WTC11 (cell line): ENCODE measurements at regions not wholly inside any gene's neighbourhood (a gene's known extent, or its start where the extent isn't known, plus 50 kb on each side); places are given as distances from the start of the nearest gene placed in this dataset.

Experiments used
- ATAC-seq: fragments of 200-7000 bp; cut with Tn5 transposase; 2 replicates; pipeline ENCODE4 v1.10.0; 2021; ENCODE audit warnings: mild to moderate bottlenecking, moderate library complexity
- CTCF ChIA-PET: fragments of 300-600 bp; sonication (Branson Sonifier 250); formaldehyde crosslinking; loops from one replicate; lab custom pipeline; 2021; ENCODE audit warnings: antibody characterized with exemption; lab: Charles Lee
- POLR2A ChIA-PET: fragments of 350-600 bp; sonication (Branson Sonifier 250); formaldehyde crosslinking; loops from one replicate; lab custom pipeline; 2021; ENCODE audit warnings: antibody characterized with exemption; lab: Charles Lee
- DNase-seq: peaks from one replicate; pipeline ENCODE4 v3.0.0; 2021; ENCODE audit warnings: low spot score
- H3K27ac Mint-ChIP-seq: 2 replicates; pipeline ENCODE4 v1.8.0; 2021; ENCODE audit warnings: mixed read lengths
- H3K27me3 Mint-ChIP-seq: 2 replicates; pipeline ENCODE4 v1.8.0; 2021; ENCODE audit warnings: low read depth, mild to moderate bottlenecking, moderate library complexity, mixed read lengths
- H3K36me3 Mint-ChIP-seq: 2 replicates; pipeline ENCODE4 v1.8.0; 2021; ENCODE audit warnings: mixed read lengths
- H3K4me1 Mint-ChIP-seq: 2 replicates; pipeline ENCODE4 v1.8.0; 2022; ENCODE audit warnings: mixed read lengths
- H3K4me3 Mint-ChIP-seq: 2 replicates; pipeline ENCODE4 v1.8.0; 2021; ENCODE audit warnings: mild to moderate bottlenecking, moderate library complexity, mixed read lengths
- H3K9me3 Mint-ChIP-seq: 2 replicates; pipeline ENCODE4 v1.8.0; 2021; ENCODE audit warnings: mixed read lengths
- AR ChIP-seq: fragments of 250-450 bp; sonication (Bioruptor Pico); IDR thresholded peaks from 2 replicates; pipeline ENCODE4 v1.9.0; 2021; ENCODE audit warnings: mild to moderate bottlenecking
- CREM ChIP-seq: sonication (generic); formaldehyde crosslinking; IDR thresholded peaks from 2 replicates; pipeline ENCODE4 v1.8.1; 2022; ENCODE audit warnings: mild to moderate bottlenecking, missing genetic modification reagents, moderate library complexity
- ELF4 ChIP-seq: sonication (generic); formaldehyde crosslinking; IDR thresholded peaks from 2 replicates; pipeline ENCODE4 v1.8.1; 2022; ENCODE audit warnings: low read depth, mild to moderate bottlenecking, moderate library complexity, missing genetic modification reagents
- GTF2I ChIP-seq: fragments of 250-450 bp; sonication (Bioruptor Pico); conservative IDR thresholded peaks from 2 replicates; pipeline ENCODE4 v1.4.0; 2021; ENCODE audit warnings: mild to moderate bottlenecking
- NR1H2 ChIP-seq: sonication (generic); formaldehyde crosslinking; IDR thresholded peaks from 2 replicates; pipeline ENCODE4 v1.9.0; 2021; ENCODE audit warnings: mild to moderate bottlenecking, moderate library complexity, missing genetic modification reagents
- OVOL2 ChIP-seq: fragments of 250-450 bp; sonication (Bioruptor Pico); IDR thresholded peaks from 2 replicates; pipeline ENCODE4 v1.9.0; 2021; ENCODE audit warnings: mild to moderate bottlenecking, borderline replicate concordance
- PRRX2 ChIP-seq: fragments of 250-450 bp; sonication (Bioruptor Pico); IDR thresholded peaks from 2 replicates; pipeline ENCODE4 v1.8.0; 2021; ENCODE audit warnings: mild to moderate bottlenecking
- SOX15 ChIP-seq: fragments of 250-450 bp; sonication (Bioruptor Pico); IDR thresholded peaks from 2 replicates; pipeline ENCODE4 v1.9.0; 2021; ENCODE audit warnings: mild to moderate bottlenecking
- SP1 ChIP-seq: sonication (generic); formaldehyde crosslinking; conservative IDR thresholded peaks from 2 replicates; pipeline ENCODE4 v1.8.1; 2022; ENCODE audit warnings: missing genetic modification reagents
- USF1 ChIP-seq: sonication (generic); formaldehyde crosslinking; IDR thresholded peaks from 2 replicates; pipeline ENCODE4 v1.8.0; 2022; ENCODE audit warnings: mild to moderate bottlenecking, missing genetic modification reagents
- ZNF317 ChIP-seq: sonication (generic); formaldehyde crosslinking; IDR thresholded peaks from 2 replicates; pipeline ENCODE4 v1.8.1; 2023; ENCODE audit warnings: low read depth, mild to moderate bottlenecking, moderate library complexity, missing genetic modification reagents, borderline replicate concordance
- ZNF396 ChIP-seq: fragments of 250-450 bp; sonication (Bioruptor Pico); IDR thresholded peaks from 2 replicates; pipeline ENCODE4 v1.8.0; 2021; ENCODE audit warnings: mild to moderate bottlenecking, moderate library complexity, borderline replicate concordance
- TF ChIP-seq, protein P1 (sequence below): sonication (generic); formaldehyde crosslinking; IDR thresholded peaks from 2 replicates; pipeline ENCODE4 v1.8.1; 2022; ENCODE audit warnings: low read depth, mild to moderate bottlenecking, moderate library complexity, missing genetic modification reagents, borderline replicate concordance
- TF ChIP-seq, protein P2 (sequence below): sonication (generic); formaldehyde crosslinking; IDR thresholded peaks from 2 replicates; pipeline ENCODE4 v1.8.1; 2022; ENCODE audit warnings: low read depth, missing genetic modification reagents, borderline replicate concordance
- TF ChIP-seq, protein P3 (sequence below): sonication (generic); formaldehyde crosslinking; IDR thresholded peaks from 2 replicates; pipeline ENCODE4 v1.8.0; 2023; ENCODE audit warnings: missing genetic modification reagents
- TF ChIP-seq, protein P4 (sequence below): fragments of 250-450 bp; sonication (Bioruptor Pico); conservative IDR thresholded peaks from 2 replicates; pipeline ENCODE4 v1.9.0; 2021; ENCODE audit warnings: mild to moderate bottlenecking
- TF ChIP-seq, protein P5 (sequence below): sonication (generic); formaldehyde crosslinking; IDR thresholded peaks from 2 replicates; pipeline ENCODE4 v1.8.0; 2022; ENCODE audit warnings: mild to moderate bottlenecking, missing genetic modification reagents
- TF ChIP-seq, protein P6 (sequence below): fragments of 250-450 bp; sonication (Bioruptor Pico); IDR thresholded peaks from 2 replicates; pipeline ENCODE4 v1.9.0; 2021; ENCODE audit warnings: mild to moderate bottlenecking, borderline replicate concordance

- Mint-ChIP-seq H3K9me3 (0 out of 2 replicates have a peak, but pooled peaks cover 3% of the 10 kb centered on the region), H3K27ac (no peak overlapping the region), H3K36me3 (no peaks in the 10 kb centered on the region), H3K4me1 (no peaks in the 10 kb centered on the region), H3K27me3 (no peaks in the 10 kb centered on the region), H3K4me3 (no peak overlapping the region)
- CTCF ChIA-PET, result interaction anchor here (0.6 kb wide), 1 partner anchor 1215 kb away, joined by 4 read pairs; no protein-coding TSS in a partner anchor
- POLR2A ChIA-PET, result no interaction called here
- DNase-seq (no peak), ATAC-seq (no peak)
- TF ChIP-seq, protein P1, sequence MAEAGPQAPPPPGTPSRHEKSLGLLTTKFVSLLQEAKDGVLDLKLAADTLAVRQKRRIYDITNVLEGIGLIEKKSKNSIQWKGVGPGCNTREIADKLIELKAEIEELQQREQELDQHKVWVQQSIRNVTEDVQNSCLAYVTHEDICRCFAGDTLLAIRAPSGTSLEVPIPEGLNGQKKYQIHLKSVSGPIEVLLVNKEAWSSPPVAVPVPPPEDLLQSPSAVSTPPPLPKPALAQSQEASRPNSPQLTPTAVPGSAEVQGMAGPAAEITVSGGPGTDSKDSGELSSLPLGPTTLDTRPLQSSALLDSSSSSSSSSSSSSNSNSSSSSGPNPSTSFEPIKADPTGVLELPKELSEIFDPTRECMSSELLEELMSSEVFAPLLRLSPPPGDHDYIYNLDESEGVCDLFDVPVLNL (CRISPR knock-in tag), result no peak
- TF ChIP-seq AR (CRISPR knock-in tag), result no peak
- no peak for TF ChIP-seq USF1 (CRISPR knock-in tag)
- no peak for TF ChIP-seq PRRX2 (CRISPR knock-in tag)
- TF ChIP-seq CREM, result no peak
- TF ChIP-seq NR1H2, result no peak
- no peak for TF ChIP-seq SP1
- no peak for TF ChIP-seq ZNF396 (CRISPR knock-in tag)
- TF ChIP-seq, protein P2, sequence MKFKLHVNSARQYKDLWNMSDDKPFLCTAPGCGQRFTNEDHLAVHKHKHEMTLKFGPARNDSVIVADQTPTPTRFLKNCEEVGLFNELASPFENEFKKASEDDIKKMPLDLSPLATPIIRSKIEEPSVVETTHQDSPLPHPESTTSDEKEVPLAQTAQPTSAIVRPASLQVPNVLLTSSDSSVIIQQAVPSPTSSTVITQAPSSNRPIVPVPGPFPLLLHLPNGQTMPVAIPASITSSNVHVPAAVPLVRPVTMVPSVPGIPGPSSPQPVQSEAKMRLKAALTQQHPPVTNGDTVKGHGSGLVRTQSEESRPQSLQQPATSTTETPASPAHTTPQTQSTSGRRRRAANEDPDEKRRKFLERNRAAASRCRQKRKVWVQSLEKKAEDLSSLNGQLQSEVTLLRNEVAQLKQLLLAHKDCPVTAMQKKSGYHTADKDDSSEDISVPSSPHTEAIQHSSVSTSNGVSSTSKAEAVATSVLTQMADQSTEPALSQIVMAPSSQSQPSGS, result no peak
Measured at GRCh38 chr4:13733817-13734216, 106.3 kb upstream of the BOD1L1 start.

- H3K4me3 Mint-ChIP-seq, result no peak overlapping the region
- peaks cover 15% of the 10 kb centered on the region for H3K9me3 Mint-ChIP-seq
- ATAC-seq (no peak), DNase-seq (no peak)
- no peaks in the 10 kb centered on the region; the same call in 1 of the 2 replicates for H3K27me3 Mint-ChIP-seq
- ChIA-PET POLR2A (no interaction called here), CTCF (no interaction called here)
- no peak overlapping the region for H3K27ac Mint-ChIP-seq
- no peaks in the 10 kb centered on the region for H3K36me3 Mint-ChIP-seq
- no peaks in the 10 kb centered on the region for H3K4me1 Mint-ChIP-seq
- TF ChIP-seq ZNF317 (CRISPR knock-in tag) (no peak), OVOL2 (CRISPR knock-in tag) (no peak), ELF4 (CRISPR knock-in tag) (no peak), SOX15 (CRISPR knock-in tag) (no peak), CREM (no peak), GTF2I (CRISPR knock-in tag) (no peak)
- TF ChIP-seq, protein P3, sequence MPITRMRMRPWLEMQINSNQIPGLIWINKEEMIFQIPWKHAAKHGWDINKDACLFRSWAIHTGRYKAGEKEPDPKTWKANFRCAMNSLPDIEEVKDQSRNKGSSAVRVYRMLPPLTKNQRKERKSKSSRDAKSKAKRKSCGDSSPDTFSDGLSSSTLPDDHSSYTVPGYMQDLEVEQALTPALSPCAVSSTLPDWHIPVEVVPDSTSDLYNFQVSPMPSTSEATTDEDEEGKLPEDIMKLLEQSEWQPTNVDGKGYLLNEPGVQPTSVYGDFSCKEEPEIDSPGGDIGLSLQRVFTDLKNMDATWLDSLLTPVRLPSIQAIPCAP (CRISPR knock-in tag), result no peak
- TF ChIP-seq, protein P4, sequence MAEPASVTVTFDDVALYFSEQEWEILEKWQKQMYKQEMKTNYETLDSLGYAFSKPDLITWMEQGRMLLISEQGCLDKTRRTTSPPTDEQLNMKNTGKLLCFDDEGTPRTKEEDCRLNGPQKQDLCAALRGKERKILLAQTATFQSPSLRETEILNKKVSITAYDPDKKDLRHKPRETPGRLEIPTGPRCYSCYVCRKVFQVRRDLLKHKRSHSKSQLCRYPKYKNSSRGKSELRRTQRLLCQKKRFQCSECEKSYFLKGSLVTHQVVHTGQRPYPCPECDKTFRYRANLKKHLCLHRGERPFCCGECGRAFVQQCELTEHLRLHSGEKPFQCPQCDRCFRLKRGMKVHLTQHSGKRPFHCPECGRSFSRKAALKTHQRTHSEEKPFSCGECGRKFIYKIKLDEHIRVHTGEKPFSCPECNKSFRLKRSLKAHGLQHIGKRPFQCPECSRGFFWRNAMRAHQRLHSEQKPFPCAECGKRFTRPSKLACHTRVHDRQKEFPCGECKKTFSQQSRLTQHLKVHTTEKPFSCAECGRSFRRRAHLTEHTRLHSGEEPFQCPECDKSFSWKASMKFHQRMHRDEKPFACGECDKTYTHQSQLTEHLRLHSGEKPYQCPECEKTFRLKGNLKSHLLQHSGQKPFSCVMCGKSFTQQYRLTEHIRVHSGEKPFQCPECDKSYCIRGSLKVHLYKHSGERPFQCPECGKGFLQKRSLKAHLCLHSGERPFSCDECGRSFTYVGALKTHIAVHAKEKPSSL, result no peak
- TF ChIP-seq, protein P5, sequence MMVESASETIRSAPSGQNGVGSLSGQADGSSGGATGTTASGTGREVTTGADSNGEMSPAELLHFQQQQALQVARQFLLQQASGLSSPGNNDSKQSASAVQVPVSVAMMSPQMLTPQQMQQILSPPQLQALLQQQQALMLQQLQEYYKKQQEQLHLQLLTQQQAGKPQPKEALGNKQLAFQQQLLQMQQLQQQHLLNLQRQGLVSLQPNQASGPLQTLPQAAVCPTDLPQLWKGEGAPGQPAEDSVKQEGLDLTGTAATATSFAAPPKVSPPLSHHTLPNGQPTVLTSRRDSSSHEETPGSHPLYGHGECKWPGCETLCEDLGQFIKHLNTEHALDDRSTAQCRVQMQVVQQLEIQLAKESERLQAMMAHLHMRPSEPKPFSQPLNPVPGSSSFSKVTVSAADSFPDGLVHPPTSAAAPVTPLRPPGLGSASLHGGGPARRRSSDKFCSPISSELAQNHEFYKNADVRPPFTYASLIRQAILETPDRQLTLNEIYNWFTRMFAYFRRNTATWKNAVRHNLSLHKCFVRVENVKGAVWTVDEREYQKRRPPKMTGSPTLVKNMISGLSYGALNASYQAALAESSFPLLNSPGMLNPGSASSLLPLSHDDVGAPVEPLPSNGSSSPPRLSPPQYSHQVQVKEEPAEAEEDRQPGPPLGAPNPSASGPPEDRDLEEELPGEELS, result no peak
- TF ChIP-seq, protein P6, sequence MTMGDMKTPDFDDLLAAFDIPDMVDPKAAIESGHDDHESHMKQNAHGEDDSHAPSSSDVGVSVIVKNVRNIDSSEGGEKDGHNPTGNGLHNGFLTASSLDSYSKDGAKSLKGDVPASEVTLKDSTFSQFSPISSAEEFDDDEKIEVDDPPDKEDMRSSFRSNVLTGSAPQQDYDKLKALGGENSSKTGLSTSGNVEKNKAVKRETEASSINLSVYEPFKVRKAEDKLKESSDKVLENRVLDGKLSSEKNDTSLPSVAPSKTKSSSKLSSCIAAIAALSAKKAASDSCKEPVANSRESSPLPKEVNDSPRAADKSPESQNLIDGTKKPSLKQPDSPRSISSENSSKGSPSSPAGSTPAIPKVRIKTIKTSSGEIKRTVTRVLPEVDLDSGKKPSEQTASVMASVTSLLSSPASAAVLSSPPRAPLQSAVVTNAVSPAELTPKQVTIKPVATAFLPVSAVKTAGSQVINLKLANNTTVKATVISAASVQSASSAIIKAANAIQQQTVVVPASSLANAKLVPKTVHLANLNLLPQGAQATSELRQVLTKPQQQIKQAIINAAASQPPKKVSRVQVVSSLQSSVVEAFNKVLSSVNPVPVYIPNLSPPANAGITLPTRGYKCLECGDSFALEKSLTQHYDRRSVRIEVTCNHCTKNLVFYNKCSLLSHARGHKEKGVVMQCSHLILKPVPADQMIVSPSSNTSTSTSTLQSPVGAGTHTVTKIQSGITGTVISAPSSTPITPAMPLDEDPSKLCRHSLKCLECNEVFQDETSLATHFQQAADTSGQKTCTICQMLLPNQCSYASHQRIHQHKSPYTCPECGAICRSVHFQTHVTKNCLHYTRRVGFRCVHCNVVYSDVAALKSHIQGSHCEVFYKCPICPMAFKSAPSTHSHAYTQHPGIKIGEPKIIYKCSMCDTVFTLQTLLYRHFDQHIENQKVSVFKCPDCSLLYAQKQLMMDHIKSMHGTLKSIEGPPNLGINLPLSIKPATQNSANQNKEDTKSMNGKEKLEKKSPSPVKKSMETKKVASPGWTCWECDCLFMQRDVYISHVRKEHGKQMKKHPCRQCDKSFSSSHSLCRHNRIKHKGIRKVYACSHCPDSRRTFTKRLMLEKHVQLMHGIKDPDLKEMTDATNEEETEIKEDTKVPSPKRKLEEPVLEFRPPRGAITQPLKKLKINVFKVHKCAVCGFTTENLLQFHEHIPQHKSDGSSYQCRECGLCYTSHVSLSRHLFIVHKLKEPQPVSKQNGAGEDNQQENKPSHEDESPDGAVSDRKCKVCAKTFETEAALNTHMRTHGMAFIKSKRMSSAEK (CRISPR knock-in tag), result no peak
Measured at GRCh38 chr4:13750594-13750993, 123.1 kb upstream of the BOD1L1 start.
